Osteoblast (primary cell): ENCODE measurements at regions not wholly inside any gene's neighbourhood (a gene's known extent, or its start where the extent isn't known, plus 50 kb on each side); places are given as distances from the start of the nearest gene placed in this dataset.
A peak's percentile ranks its signal among the peaks of the same experiment; 100 is the strongest.

Experiments
- DNase-seq: peaks from one replicate; pipeline ENCODE4 v3.0.0; 2011; ENCODE audit warnings: low spot score, mixed read lengths; ENCODE audit not compliant: insufficient read length; ENCODE audit errors: missing footprints
- H2AFZ ChIP-seq: 2 replicates; pipeline ENCODE4 v1.6.0; 2011; ENCODE audit warnings: mild to moderate bottlenecking, low read length
- H3K27ac ChIP-seq: 2 replicates; pipeline ENCODE4 v1.5.1; 2011; ENCODE audit warnings: mild to moderate bottlenecking, low read depth, low read length, moderate library complexity
- H3K27me3 ChIP-seq: 2 replicates; pipeline ENCODE4 v1.6.0; 2012; ENCODE audit warnings: mild to moderate bottlenecking, control low read depth, inconsistent platforms, low read length, moderate library complexity; ENCODE audit not compliant: insufficient read depth
- H3K36me3 ChIP-seq: 2 replicates; pipeline ENCODE4 v1.5.1; 2011; ENCODE audit warnings: mild to moderate bottlenecking, low read length, control low read depth, moderate library complexity; ENCODE audit not compliant: insufficient read depth
- H3K4me1 ChIP-seq: 2 replicates; pipeline ENCODE4 v1.5.1; 2011; ENCODE audit warnings: mild to moderate bottlenecking, low read length, control low read depth, moderate library complexity; ENCODE audit not compliant: insufficient read depth
- H3K4me2 ChIP-seq: 2 replicates; pipeline ENCODE4 v1.6.0; 2011; ENCODE audit warnings: mild to moderate bottlenecking, low read length; ENCODE audit not compliant: insufficient read depth
- H3K4me3 ChIP-seq: fragments of 200-600 bp; sonication (generic); 3 replicates; pipeline ENCODE4 v1.5.1; 2012; ENCODE audit warnings: mild to moderate bottlenecking, low read length, inconsistent platforms; ENCODE audit not compliant: insufficient read depth
- H3K79me2 ChIP-seq: 2 replicates; pipeline ENCODE4 v1.6.0; 2012; ENCODE audit warnings: mild to moderate bottlenecking, low read length, control low read depth, inconsistent platforms; ENCODE audit not compliant: insufficient read depth
- H3K9me3 ChIP-seq: 2 replicates; pipeline ENCODE4 v1.5.1; 2011; ENCODE audit warnings: low read depth, low read length, control low read depth
- H4K20me1 ChIP-seq: 2 replicates; pipeline ENCODE4 v1.6.0; 2012; ENCODE audit warnings: mild to moderate bottlenecking, low read length, control low read depth; ENCODE audit not compliant: insufficient read depth
- CTCF ChIP-seq: IDR thresholded peaks from 2 replicates; pipeline ENCODE4 v1.5.1; 2011; ENCODE audit warnings: mild to moderate bottlenecking, low read depth, low read length, moderate library complexity; ENCODE audit errors: extremely low read depth

- Histone ChIP-seq H4K20me1 (no peaks in the 10 kb centered on the region), H2AFZ (no peak overlapping the region), H3K36me3 (no peaks in the 10 kb centered on the region), H3K9me3 (no peaks in the 10 kb centered on the region), H3K27ac (no peak overlapping the region), H3K4me3 (no peak overlapping the region), H3K27me3 (no peaks in the 10 kb centered on the region), H3K4me2 (no peak overlapping the region), H3K79me2 (no peaks in the 10 kb centered on the region), H3K4me1 (peaks cover 1% of the 10 kb centered on the region)
- no peak for TF ChIP-seq CTCF
- DNase-seq, result peak; percentile 47
Measured at GRCh38 chr10:44316187-44316921, 68.5 kb downstream of the CXCL12 start.

- Histone ChIP-seq H3K4me1 (peaks cover 9% of the 10 kb centered on the region), H2AFZ (no peak overlapping the region), H3K36me3 (no peaks in the 10 kb centered on the region), H3K4me2 (no peak overlapping the region), H3K27ac (no peak overlapping the region), H4K20me1 (no peaks in the 10 kb centered on the region), H3K79me2 (no peaks in the 10 kb centered on the region), H3K27me3 (no peaks in the 10 kb centered on the region), H3K4me3 (no peak overlapping the region), H3K9me3 (no peaks in the 10 kb centered on the region)
- no peak for DNase-seq
- no peak for TF ChIP-seq CTCF
Measured at GRCh38 chr10:44314802-44315460, 70.0 kb downstream of the CXCL12 start.

- no peak overlapping the region for H3K4me3 ChIP-seq
- no peaks in the 10 kb centered on the region for H3K9me3 ChIP-seq
- H3K27ac ChIP-seq, result no peak overlapping the region
- H3K79me2 ChIP-seq, result no peaks in the 10 kb centered on the region
- H4K20me1 ChIP-seq, result no peaks in the 10 kb centered on the region
- H3K4me2 ChIP-seq, result no peak overlapping the region
- H3K27me3 ChIP-seq, result no peaks in the 10 kb centered on the region
- TF ChIP-seq CTCF, result no peak
- peaks cover 9% of the 10 kb centered on the region for H3K4me1 ChIP-seq
- no peak overlapping the region for H2AFZ ChIP-seq
- no peaks in the 10 kb centered on the region for H3K36me3 ChIP-seq
- no peak for DNase-seq
Measured at GRCh38 chr10:44313761-44314165, 71.1 kb downstream of the CXCL12 start.

GRCh38 chr10:44312401-44312800, 72.5 kb downstream of the CXCL12 start:
- TF ChIP-seq CTCF, result no peak
- no peaks in the 10 kb centered on the region for H3K9me3 ChIP-seq
- no peaks in the 10 kb centered on the region for H3K27me3 ChIP-seq
- H3K4me2 ChIP-seq, result no peak overlapping the region
- no peaks in the 10 kb centered on the region for H3K79me2 ChIP-seq
- peaks cover 9% of the 10 kb centered on the region for H3K4me1 ChIP-seq
- H3K4me3 ChIP-seq, result no peak overlapping the region
- no peak for DNase-seq
- no peak overlapping the region for H2AFZ ChIP-seq
- H3K27ac ChIP-seq, result no peak overlapping the region
- no peaks in the 10 kb centered on the region for H4K20me1 ChIP-seq
- H3K36me3 ChIP-seq, result no peaks in the 10 kb centered on the region
